ENCODE measurements at regions not wholly inside any gene's neighbourhood (a gene's known extent, or its start where the extent isn't known, plus 50 kb on each side); places are given as distances from the start of the nearest gene placed in this dataset.

- Mint-ChIP-seq H3K4me3 (no peak overlapping the region), H3K4me1 (no peaks in the 10 kb centered on the region), H3K27ac (ENCODE audit: unreplicated experiment) (no peak overlapping the region), H3K36me3 (ENCODE audit: low read depth) (no peaks in the 10 kb centered on the region), H3K27me3 (ENCODE audit: low read depth) (no peaks in the 10 kb centered on the region), H3K9me3 (no peaks in the 10 kb centered on the region)
- DNase-seq (ENCODE audit: low read depth, low spot score): no peak
- no peak for TF ChIP-seq CTCF (conservative IDR thresholded peaks at IDR 0.05)
Observed at GRCh38 chr11:112685111-112685510, 276.1 kb upstream of the NCAM1 start.

- Mint-ChIP-seq H3K4me3 (no peak overlapping the region), H3K4me1 (no peaks in the 10 kb centered on the region), H3K9me3 (no peaks in the 10 kb centered on the region), H3K27ac (ENCODE audit: unreplicated experiment) (no peak overlapping the region), H3K27me3 (ENCODE audit: low read depth) (no peaks in the 10 kb centered on the region), H3K36me3 (ENCODE audit: low read depth) (no peaks in the 10 kb centered on the region)
- TF ChIP-seq CTCF (conservative IDR thresholded peaks at IDR 0.05): no peak
- no peak for DNase-seq (ENCODE audit: low read depth, low spot score)
Observed at GRCh38 chr11:112689851-112690250, 271.4 kb upstream of the NCAM1 start.

- H3K36me3 Mint-ChIP-seq (ENCODE audit: low read depth): no peaks in the 10 kb centered on the region
Observed at GRCh38 chr11:112693781-112694180, 267.4 kb upstream of the NCAM1 start.

GRCh38 chr11:112694245-112694644 lies 267.0 kb upstream of the NCAM1 start:
- TF ChIP-seq CTCF (conservative IDR thresholded peaks at IDR 0.05): no peak
- Mint-ChIP-seq H3K4me1 (peaks cover 33% of the 10 kb centered on the region), H3K9me3 (no peaks in the 10 kb centered on the region), H3K36me3 (ENCODE audit: low read depth) (no peaks in the 10 kb centered on the region), H3K27ac (ENCODE audit: unreplicated experiment) (peak overlapping the region; percentile 83), H3K4me3 (no peak overlapping the region), H3K27me3 (ENCODE audit: low read depth) (no peaks in the 10 kb centered on the region)
- no peak for DNase-seq (ENCODE audit: low read depth, low spot score)

More at GRCh38 chr11:112693781-112694180, 267.4 kb upstream of the NCAM1 start:
- no peak for DNase-seq (ENCODE audit: low read depth, low spot score)
- peaks cover 33% of the 10 kb centered on the region for H3K4me1 Mint-ChIP-seq
- no peaks in the 10 kb centered on the region for H3K9me3 Mint-ChIP-seq
- TF ChIP-seq CTCF (conservative IDR thresholded peaks at IDR 0.05): no peak
- H3K27ac Mint-ChIP-seq (ENCODE audit: unreplicated experiment): no peak overlapping the region
- H3K4me3 Mint-ChIP-seq: no peak overlapping the region
- H3K27me3 Mint-ChIP-seq (ENCODE audit: low read depth): no peaks in the 10 kb centered on the region

- H3K27me3 Mint-ChIP-seq (ENCODE audit: low read depth): no peaks in the 10 kb centered on the region
Observed at GRCh38 chr11:112694813-112695212, 266.4 kb upstream of the NCAM1 start.

More at GRCh38 chr11:112694813-112695212, 266.4 kb upstream of the NCAM1 start:
- DNase-seq (ENCODE audit: low read depth, low spot score): no peak
- Mint-ChIP-seq H3K4me1 (peaks cover 33% of the 10 kb centered on the region), H3K27ac (ENCODE audit: unreplicated experiment) (peak overlapping the region; percentile 83), H3K9me3 (no peaks in the 10 kb centered on the region), H3K36me3 (ENCODE audit: low read depth) (no peaks in the 10 kb centered on the region), H3K4me3 (peak overlapping the region; percentile 15)
- TF ChIP-seq CTCF (conservative IDR thresholded peaks at IDR 0.05): no peak

All from neural crest cell (in vitro differentiated cells).